ENCODE measurements at regions not wholly inside any gene's neighbourhood (a gene's known extent, or its start where the extent isn't known, plus 50 kb on each side); places are given as distances from the start of the nearest gene placed in this dataset.

DNA sequence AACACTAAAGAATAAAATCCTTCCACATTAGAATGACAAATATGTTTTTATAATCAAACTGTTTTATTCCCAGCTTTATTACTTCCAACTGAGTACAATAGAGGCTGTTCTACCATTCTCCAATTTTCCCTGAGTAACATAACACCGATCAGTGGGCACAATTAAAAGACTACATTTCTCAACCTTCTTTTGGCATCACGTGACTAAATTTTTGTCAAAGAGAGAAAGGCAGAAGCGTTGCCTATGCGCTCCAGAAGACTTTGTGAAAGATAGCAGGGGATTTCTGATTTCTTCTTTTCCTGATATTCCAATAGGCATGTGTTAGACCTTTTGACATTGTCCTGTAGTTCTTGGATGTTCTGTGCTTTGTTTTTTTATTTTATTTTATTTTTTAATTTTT, 1705.6 kb upstream of the PCDH7 start:
- TF ChIP-seq, protein P1, sequence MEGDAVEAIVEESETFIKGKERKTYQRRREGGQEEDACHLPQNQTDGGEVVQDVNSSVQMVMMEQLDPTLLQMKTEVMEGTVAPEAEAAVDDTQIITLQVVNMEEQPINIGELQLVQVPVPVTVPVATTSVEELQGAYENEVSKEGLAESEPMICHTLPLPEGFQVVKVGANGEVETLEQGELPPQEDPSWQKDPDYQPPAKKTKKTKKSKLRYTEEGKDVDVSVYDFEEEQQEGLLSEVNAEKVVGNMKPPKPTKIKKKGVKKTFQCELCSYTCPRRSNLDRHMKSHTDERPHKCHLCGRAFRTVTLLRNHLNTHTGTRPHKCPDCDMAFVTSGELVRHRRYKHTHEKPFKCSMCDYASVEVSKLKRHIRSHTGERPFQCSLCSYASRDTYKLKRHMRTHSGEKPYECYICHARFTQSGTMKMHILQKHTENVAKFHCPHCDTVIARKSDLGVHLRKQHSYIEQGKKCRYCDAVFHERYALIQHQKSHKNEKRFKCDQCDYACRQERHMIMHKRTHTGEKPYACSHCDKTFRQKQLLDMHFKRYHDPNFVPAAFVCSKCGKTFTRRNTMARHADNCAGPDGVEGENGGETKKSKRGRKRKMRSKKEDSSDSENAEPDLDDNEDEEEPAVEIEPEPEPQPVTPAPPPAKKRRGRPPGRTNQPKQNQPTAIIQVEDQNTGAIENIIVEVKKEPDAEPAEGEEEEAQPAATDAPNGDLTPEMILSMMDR (IDR thresholded peaks at IDR 0.05), result no peak

DNA sequence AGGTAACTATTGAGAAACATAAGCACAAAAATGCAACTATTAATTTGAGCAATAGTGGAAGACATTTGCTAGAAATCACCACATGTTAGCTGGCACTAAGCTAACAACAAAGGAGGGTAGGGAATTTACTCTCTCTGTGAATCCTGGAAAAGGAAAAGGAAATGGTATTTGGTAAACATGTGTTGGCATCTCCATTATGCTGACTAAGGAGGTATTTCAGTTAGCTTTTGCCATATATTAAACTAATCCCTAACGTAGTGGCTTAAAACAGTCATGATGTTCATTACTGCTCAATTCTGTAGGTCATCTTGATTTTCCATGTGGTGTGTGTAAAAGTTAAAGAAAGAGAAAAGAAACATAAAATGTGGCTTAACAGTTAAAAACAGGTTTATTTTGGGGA, 1686.5 kb upstream of the PCDH7 start:
- TF ChIP-seq, protein P1 (IDR thresholded peaks at IDR 0.05), result no peak

DNA sequence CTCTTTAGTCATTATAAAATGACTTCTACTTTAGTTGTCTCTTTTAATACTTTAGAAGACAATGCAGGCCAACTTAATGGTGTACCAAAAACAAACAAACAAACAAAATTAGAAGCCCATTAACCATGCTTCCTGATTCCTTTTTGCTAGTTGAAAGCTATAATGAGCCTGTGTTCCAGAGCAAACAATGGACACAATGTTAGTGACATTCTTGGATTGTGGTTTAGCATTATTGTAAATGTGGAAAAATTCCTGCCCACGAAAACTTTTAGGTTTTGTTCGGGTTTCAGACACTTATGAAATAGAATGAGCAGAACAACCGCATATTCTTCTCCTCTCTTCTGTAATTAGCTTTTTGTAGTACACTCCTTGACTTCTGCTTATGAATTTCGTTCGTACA, 1682.7 kb upstream of the PCDH7 start:
- TF ChIP-seq, protein P1 (IDR thresholded peaks at IDR 0.05), result no peak

DNA sequence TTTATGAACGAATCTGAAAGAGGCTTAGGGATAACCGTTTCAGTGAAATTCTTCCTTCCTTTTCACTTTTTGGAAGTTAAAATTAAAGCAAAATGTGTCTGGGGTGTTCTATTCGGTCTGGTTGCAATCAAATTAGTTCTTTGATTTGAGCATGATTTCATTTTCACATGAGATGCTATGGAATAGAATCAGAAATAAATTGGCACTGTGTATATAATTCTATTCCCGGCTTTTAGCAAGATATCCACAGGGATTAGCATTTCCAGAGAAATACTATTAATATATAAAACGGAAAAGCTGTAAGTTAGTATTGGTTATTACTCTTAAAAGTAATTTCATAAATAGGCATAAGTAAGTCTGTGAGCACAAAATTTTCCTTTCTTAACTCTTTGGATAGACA, 1676.8 kb upstream of the PCDH7 start:
- TF ChIP-seq, protein P1 (IDR thresholded peaks at IDR 0.05), result no peak

DNA sequence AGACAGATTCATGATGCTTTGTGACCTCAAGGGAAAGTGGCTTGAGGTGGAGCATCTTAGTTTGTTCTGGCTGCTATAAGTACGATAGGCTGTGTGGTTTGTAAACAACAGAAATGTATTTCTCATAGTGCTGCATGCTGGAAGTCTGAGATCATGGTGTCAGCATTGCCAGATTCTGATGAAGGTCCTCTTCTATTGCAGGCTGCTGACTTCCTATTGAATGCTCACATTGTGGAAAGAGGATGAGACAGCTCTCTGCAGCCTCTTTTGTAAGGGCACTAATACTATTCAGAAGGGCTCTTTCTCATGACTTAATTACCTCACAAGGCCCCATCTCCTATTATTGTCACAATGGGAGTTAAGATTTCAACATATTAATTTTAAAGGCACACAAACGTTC, 1674.0 kb upstream of the PCDH7 start:
- TF ChIP-seq, protein P1 (IDR thresholded peaks at IDR 0.05), result no peak

DNA sequence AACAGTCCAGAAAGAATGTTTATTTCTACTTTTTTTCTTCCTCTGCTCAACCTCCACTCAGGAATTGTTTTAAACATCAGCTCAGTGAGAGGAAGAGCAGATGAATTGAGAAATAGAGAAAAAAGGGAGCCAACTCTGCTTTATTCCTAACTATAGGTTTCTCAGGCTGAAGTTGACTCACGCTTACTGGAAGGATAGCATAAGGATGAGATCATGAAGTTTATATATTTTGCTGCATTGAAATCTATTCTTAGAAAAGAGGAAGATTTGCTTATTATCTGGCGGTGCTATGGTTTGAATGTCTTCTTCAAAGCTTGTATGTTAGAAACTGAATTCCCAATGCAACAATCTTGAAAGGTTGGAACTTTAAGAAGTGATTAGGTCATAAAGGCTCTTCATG, 1673.4 kb upstream of the PCDH7 start:
- TF ChIP-seq, protein P1 (IDR thresholded peaks at IDR 0.05), result no peak

DNA sequence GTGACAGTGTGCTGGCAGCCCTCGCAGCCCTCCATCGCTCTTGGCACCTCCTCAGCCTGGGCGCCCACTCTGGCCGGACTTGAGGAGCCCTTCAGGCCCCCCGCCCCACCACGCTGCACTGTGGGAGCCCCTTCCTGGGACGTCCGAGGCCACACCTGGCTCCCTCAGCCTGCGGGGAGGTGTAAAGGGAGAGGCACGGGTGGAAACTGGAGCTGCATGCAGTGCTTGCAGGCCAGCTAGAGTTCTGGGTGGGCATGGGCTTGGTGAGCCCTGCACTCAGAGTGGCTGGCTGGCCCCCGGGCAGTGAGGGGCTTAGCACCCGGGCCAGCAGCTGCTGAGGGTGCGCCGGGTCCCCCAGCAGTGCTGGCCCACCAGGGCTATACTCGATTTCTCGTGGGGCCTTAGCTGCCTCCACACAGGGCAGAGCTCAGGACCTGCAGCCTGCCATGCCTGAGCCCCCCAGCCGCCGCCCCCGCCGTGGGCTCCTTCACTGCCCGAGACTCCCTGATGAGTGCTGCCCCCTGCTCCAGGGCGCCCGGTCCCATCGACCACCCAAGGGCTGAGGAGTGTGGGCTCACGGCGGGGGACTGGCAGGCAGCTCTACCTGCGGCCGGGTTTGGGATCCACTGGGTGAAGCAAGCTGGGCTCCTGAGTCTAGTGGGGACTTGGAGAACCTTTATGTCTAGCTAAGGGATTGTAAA, 1672.7 kb upstream of the PCDH7 start:
- TF ChIP-seq, protein P1 (IDR thresholded peaks at IDR 0.05), result no peak
